GM21529 (cell line): ENCODE measurements at regions not wholly inside any gene's neighbourhood (a gene's known extent, or its start where the extent isn't known, plus 50 kb on each side); places are given as distances from the start of the nearest gene placed in this dataset.

Experiments used
- ATAC-seq: cut with Tn5 transposase; IDR thresholded peaks from one replicate; pipeline ENCODE4 v1.9.1; 2021; ENCODE audit not compliant: unreplicated experiment

DNA sequence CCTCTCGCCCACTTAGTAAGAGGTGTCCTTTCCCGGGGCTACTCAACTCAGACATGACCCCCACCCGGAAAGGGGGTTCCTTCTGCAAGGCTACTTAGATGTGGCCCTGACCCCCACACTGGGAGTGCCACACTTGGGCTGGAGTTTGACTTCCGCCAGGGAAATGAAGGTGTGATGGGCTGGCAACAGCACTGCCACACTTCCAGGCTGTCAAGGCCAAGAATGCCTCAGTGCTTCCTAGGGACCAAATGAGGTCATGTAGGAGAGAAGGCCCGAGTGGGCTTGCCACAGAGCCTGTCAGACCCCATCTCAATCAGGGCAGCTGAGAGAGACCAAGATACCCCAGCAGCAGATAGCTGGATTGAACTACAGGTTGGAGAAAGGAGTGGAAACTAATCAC lies 55.5 kb downstream of the DRD1 start:
- ATAC-seq = no peak

DNA sequence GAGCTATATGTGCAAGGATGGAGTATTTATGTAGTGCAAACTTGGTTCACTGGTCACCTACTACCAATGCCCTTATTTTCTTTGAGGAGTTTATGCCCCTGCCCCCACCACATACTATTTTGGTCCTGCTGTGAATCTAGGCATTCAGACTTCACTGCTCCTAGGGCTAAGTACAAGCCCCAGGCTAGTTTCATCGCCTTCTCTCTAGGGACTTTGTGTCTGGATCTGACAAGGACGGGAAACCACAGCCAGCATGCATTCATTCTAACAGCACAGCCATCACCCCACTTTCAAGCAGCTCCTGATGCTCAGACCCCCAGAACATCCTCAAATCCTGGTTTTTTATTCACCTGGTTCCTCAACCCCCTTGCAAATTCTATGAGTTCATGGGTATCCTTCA lies 56.8 kb downstream of the DRD1 start:
- no peak for ATAC-seq

DNA sequence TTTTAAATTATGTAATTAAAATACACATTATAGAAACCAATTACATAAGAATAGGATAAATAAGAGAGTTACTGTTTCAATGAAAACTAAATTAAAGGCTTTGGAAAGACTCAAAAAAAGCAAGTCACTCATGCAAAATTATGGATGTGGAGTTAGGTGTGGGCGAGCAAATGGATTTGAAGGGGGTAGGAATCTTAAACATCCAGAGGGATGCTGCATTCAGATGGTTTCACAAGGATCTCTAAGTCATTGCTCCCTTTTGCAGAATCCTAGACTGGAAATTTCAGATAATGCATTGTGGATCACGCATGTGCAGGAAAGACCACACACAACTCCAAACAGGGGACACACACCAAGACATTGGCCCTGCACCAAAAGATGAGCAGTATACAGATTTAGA lies 57.5 kb downstream of the DRD1 start:
- no peak for ATAC-seq

DNA sequence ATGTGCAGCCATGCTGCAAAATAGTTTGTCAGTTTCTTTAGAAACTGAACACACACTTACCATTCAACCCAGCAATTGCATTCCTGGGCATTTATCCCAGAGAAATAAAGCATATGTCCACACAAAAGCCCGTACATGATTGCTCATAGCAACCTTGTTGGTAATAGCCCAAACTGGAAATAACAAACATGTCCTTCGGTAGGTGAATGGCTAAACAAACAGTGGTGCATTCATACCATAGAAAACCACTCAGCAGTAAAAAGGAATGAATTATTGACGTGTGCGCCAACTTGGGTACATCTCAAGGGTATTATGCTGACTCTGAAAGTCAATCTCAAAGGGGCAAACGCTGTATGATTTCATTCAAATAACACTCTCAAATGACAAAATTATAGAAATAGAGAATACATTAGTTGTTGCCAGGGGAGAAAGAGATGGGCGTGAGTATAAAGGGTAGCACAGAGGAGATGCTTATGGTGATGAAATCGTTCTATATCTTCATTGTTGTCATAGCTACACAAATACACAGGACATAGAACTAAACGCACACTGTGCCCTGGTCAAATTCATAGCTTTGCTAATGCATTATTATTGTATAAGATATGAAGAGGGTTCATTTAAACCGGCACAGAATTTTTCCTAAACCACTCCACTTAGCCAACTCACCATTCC lies 58.2 kb downstream of the DRD1 start:
- no peak for ATAC-seq

DNA sequence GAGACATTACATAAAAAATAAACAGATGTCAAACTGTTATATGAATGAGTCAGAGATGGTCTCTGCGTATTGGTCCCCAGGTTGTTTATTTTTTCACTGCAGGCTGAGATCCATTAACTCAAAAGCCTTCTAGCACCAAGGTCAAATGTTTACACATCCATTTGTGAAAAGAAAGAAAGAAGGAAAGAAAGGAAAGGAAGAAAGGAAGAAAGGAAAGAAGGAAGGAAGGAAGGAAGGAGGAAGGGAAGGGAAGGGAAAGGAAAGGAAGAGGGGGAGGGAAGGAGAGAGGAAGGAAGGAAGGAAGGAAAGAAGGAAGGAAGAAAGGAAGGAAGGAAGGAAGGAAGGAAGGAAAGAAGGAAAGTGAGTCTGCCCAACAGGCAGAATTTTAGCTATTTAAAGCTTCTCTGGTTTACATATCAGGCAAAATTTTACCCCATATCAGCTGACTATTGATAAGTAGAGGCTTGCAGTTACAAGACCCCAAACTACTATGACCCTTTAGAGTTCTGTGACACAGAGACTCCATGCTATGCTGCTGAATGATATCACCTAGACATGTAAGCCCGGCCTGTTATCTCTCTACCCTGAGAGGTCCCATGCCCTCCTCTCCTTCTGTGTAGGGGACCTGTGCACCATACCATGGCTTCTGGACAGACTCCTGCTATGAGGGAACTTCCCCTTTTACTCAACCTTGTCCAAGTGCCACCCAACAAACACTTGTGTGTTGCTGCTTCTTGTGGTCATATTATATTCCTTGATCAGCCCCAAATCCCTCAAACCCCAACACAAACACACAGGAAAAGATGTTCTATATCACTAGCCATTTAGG lies 59.0 kb downstream of the DRD1 start:
- no peak for ATAC-seq

DNA sequence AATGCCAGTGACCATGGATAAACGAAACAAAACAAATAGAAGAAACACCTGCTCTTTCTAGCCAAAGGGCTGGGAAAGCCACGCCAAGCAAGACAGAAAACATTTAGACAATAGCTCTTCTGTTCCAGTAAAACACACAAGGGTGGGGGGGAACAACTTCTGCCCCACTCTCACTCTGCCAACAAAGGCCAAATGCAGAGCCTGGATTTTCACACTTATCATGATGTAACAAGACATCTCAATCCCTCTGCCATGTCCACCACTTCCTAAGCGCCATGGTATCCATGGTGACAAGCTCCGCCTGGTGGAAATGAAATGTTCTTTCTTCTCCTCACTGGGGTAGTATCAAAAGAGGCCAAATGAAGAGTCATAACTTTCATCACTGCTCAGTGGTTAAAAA lies 60.6 kb downstream of the DRD1 start:
- no peak for ATAC-seq

DNA sequence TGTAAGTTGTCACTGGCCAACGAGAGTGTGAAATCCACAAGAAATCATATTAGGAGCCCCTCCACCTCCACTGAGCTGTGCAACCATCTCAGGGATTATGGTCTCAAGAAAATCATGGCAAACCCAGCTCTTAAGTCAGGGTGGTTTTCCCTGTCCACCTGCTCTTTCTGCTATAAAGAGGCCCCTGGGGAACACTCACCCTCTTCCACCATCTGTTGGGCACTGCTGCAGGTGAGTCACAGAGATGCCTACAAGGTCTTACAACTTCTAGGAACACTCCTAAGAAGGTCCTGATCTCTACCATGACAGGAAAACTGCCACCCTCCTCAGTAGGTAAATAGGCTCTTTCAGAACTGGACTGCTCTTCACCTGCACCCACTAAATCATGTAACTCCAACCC lies 61.8 kb downstream of the DRD1 start:
- no peak for ATAC-seq

DNA sequence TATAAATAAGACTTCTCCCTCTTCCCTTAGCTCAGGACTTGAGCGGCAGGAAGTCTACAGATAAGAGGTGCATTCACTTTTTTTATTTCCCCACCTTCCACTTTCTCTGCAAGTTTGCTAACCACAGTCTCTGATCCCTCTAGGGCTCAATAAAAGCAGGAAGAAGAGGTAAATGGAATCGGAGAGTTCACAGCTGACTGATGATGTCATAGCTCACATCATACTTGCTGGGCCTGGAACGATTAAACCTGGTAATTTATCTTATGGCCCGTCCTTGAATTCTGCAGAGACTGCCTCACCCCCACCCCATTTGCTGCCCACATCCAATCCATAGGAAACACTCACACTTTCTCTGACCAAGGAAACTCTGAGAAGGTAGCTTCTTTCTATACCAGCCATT lies 62.9 kb downstream of the DRD1 start:
- ATAC-seq = no peak

DNA sequence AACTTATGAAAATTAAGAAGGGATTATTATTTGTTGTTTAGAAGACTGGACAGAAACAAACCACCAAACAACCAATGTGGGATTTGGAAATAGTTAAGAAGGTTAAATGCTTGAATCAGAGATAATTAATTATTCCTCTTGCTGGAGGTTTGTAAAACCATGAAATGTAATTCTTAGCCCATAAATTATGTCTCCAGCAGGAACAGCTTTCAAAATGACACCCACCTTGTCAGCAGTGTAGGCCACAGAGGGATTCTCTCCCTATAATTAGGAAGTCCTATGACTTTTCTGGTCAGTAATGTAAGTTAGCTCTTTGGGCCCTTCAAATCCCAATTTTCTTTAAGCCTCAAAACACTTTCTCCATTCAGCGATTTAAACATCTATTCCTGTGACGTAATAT lies 63.3 kb downstream of the DRD1 start:
- ATAC-seq = no peak

DNA sequence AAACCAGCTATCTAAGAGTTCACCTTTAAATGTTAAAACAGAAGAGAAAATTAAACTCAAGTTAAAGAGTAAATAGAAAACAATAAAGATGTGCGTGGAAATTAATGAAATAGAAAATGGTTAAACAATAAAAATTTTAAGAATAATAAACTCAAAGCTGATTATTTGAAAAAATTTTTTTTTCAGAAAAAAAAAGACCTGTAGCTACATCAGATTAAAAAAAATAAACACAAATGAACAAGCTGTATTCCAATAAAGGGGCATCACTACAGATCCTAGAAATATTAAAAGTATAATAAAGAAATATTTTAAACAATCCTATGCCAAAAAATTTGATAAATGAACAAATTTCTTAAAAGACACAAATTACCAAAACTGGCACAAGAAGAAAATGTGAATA lies 64.1 kb downstream of the DRD1 start:
- ATAC-seq = no peak

DNA sequence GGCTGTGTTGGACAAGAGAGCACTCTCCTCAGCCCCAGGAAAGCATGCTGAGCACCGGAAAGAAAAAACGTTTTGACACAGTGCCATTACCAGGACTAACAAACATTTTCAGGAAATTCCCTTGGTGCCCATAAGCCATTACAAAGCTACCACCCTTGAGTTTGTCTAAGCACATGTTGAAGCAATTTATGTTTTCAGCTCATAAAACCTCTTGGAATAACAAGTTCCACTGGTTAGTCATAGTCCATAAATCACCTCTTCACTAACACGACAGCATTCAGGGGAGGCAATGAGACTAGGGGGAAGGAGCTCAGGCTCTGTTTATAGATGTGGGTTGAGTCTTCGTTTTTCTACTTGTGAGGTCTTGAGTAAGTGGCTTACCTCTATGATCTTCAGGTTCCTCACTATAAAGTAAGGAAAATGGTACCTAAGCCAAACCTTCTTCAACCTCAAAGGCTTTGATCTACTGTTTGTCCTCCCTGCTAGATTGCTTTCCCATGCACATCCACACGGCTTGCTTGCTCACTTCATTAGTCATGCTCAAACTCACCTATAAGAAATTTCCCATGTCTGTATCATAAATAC lies 65.4 kb downstream of the DRD1 start:
- ATAC-seq = no peak

DNA sequence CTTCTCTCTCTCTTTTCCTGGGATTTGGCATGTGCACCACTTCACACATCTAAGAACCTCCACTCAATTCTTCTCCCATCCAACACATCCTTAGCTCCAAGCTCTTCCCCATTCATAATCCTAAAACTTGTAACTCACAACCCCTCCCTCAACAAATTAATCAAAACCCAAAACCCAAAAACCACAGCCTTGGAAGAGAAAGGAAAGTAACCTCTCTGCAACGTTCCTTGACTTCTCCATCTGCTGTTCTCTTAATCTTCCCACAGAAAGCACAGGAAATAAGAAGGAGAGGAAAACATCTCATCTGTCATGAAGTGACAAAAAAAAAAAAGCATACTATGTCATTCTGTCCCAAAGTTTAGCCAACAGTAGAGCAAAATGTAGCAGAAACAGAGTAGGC lies 66.2 kb downstream of the DRD1 start:
- ATAC-seq = no peak

DNA sequence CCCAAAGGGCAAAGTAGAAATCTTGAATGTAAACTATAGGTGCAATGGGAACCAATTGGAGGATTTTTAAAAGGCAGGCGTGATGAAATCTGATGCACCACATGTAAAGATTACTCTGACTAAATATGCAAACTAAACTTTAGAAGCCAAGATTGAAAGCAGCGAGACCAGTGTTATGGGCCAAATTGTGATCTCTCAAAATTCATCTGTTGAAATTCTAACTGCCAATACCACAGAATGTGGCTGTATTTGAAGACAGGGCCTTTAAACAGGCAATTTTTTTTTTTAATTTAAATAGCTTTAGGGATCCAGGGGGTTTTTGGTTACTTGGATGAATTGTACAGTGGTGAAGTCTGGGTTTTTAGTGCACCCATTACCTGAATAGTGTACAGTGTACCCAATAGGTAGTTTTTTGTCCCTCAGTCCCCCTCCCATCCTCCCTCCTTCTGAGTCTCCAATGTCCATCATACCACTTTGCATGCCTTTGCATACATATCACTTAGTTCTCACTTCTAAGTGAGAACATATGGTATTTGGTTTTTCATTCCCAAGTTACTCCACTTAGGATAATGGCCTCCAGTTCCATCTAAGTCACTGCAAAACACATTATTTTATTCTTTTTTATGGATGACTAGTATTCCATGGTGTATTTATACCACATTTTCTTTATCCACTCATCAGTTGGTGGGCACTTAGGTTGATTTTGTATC lies 69.7 kb downstream of the DRD1 start:
- no peak for ATAC-seq

DNA sequence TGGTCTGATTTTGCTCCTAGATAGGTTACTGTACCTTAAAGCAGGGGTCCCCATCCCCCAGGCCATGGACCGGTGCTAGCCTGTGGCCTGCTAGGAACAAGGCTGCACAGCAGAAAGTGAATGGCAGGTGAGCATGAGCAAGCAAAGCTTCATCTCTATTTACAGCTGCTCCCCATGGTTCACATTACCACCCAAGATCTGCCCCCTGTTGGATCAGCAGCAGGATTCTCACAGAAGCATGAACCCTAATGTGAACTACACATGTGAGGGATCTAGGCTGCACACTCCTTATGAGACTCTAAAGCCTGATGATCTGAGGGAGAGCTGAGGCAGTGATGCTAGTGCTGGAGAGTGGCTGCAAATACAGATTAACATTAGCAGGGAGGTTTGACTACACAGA lies 78.1 kb downstream of the DRD1 start:
- ATAC-seq = no peak

DNA sequence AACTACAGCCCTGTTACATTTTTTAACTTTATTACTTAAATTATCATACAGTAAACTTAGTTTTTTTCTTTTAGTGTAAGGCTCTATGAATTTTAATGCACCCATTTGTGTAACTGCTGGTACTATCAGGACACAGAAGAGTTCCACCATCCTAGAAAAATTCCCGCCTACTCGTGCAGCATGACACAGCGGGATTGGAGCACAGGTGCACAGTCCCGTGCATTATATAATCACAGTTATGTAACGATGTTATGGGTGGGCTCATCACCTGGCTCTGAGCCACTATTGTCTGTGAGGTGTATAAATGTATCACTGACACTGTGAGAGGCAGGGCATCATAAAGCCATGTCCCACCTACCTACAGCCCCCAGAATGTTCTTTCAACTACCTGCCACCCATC lies 80.7 kb downstream of the DRD1 start:
- no peak for ATAC-seq

DNA sequence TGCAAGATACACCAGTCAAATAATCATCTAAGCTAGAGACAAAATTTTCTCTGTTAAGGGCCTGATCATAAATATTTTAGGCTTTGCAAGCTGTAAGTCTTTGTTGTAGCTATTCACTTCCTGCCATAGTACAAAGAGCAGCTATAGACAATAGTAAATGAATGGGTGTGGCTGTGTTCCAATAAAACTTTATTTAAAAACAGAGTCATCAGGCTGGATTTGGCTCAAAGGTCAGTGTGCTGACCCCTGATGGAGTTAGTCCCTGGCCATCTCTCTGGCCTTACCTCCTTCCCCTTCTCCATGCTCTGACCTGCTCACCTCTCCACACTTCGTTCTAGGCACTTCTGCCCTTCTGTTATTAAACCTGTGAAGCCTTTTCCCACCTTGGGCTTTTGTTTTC lies 86.0 kb downstream of the DRD1 start:
- ATAC-seq = no peak

DNA sequence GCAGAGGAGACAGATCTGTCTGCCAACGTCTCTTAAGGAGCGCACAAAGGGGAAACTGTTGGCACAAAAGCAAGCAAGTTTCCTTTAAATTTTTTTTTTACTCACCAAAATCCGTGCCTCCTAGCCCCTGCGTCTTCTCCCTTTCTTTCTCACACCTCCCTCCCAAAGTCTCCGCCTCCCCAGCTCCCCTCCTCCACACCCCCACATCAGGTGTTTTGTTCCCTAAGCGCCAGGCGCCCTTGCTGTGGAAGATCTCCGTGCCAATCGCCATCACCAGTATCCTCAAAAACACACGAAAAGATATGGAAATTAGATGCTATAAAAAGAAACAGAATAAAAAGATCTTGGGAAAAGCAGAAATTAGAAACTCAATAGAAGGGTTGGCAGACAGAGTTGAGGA lies 87.6 kb downstream of the DRD1 start:
- ATAC-seq = no peak

DNA sequence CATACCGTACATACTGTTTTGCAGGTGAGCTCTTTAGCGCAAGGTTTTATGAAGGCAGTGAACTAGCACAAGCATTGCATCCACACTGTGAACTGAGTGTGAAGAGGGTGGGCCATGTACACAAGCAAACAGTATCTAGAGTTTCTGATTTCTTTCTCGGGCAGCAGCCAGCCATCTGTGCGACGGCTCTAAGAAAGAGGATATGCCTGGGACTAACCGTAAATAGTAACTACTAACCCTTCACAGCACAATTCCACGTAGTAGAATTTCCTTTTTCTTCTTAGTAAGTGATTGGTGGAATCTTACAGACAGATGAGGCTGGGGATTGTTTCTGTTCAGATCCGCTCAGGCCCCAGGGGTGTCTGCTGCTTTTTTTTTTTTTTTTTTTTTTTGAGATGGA lies 89.0 kb downstream of the DRD1 start:
- no peak for ATAC-seq

DNA sequence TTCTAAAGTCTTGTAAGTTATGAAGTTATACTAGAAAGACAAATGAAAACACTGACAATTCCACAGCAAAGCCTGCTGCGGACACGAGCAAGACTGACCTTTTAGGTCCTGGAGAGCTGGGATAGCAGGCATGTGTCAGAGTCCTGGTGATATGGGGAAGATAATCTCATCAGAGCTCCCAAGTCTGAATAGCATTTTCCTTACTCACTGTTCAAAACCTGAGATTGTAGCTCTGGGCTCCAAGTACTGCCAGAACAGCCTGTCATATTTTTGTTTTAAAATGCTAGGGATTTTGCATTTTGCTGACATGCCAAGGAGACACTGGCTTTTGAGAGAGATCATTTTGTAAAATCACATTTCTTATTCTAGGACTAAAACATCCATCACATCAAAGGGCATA lies 90.1 kb downstream of the DRD1 start:
- ATAC-seq = no peak

DNA sequence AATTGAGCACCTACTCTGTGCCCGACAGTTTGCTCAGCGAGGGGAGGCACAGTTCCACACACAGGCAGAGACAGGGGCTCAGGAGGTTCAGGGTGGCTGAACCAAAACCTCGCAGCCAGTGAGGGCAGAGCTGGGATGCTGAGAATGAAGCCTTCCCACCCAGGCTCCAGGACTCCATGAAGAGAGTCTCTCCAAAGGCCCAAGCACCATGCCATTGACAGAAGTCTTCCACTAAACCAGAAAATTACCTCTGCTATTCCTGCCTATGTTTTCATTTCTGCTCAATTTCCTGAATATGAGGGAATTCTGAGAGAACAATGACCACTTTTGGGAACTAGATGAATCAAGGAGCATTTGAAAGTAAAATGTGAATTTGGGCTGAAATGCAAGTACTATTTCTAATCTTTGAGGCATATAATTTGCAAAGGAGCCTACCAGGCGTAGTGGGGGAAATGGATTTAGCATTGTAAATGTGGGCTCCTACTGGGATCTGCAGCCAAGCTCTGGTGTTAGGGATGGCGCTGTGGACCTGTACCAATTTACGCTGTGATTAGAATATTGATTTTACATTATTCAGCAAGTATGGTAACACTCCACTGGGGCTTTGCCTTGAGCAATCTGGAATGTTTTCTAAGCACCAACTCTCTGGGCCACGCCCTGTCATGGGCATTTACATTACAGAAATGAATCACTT lies 91.9 kb downstream of the DRD1 start:
- no peak for ATAC-seq

DNA sequence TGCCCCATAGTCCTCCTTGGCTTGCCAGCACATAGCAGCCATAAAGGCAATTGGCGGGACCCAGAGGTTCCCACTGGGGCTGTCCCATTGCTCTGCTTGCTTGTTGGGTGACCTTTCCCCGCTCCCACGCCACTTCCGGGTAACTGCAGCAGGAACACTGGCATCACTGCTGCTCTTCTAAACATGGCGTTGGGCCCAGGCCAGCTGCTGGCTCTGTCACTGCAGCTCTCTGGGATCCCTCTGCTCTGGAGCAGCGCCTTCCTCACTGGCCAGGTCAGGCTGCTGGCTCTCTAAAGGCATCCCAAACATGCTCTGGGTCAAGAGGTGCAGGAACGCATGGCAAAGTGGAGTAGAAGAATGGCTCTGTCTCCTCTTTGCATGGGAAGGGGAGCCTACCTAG lies 92.9 kb downstream of the DRD1 start:
- ATAC-seq = no peak
